Activated naive CD4-positive, alpha-beta T cell treated with anti-CD3 and anti-CD28 coated beads, Interleukin-2, amount 10 ng/mL, durations not matched to agents 7 days and 5 days (primary cell): ENCODE measurements at regions not wholly inside any gene's neighbourhood (a gene's known extent, or its start where the extent isn't known, plus 50 kb on each side); places are given as distances from the start of the nearest gene placed in this dataset.

ENCODE experiments used
- CTCF ChIA-PET: fragments of 350-600 bp; sonication (Branson Sonifier 250); formaldehyde crosslinking; loops from one replicate; lab custom pipeline; 2021; ENCODE audit warnings: antibody characterized with exemption; lab: Charles Lee
- DNase-seq: peaks from one replicate; pipeline ENCODE4 v3.0.0-alpha.2; 2020
- H3K27ac Mint-ChIP-seq: one replicate; pipeline ENCODE4 v1.8.0; 2021; ENCODE audit warnings: mild to moderate bottlenecking, moderate library complexity, mixed read lengths
- H3K27me3 Mint-ChIP-seq: one replicate; pipeline ENCODE4 v1.8.0; 2021; ENCODE audit warnings: mild to moderate bottlenecking, mixed read lengths
- H3K36me3 Mint-ChIP-seq: one replicate; pipeline ENCODE4 v1.8.0; 2021; ENCODE audit warnings: mixed read lengths
- H3K4me1 Mint-ChIP-seq: one replicate; pipeline ENCODE4 v1.8.0; 2021; ENCODE audit warnings: mixed read lengths
- H3K4me3 Mint-ChIP-seq: one replicate; pipeline ENCODE4 v1.8.0; 2021; ENCODE audit warnings: mild to moderate bottlenecking, moderate library complexity, mixed read lengths
- H3K9me3 Mint-ChIP-seq: one replicate; pipeline ENCODE4 v1.8.0; 2021; ENCODE audit warnings: mixed read lengths

DNA sequence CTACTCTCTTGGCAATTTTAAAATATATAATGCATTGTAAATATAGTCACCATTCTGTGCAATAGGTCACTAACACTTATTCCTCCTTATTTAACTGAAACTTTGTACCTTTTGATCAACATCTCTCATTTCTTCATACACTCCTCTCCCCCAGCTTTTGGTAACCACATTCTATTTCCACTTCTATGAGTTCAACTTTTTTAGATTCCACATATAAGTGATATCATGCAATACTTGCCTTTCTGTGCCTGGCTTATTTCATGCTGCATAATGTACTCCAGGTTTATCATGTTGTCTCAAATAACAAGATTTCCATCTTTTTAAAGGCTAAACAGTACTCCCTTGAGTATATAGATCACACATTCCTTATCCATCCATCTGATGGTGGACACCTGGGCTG, 188.8 kb downstream of the NXNL2 start:
- CTCF ChIA-PET: no interaction called here
- no peaks in the 10 kb centered on the region for H3K9me3 Mint-ChIP-seq
- H3K4me1 Mint-ChIP-seq: no peaks in the 10 kb centered on the region
- no peak overlapping the region for H3K27ac Mint-ChIP-seq
- DNase-seq: no peak
- H3K36me3 Mint-ChIP-seq: no peaks in the 10 kb centered on the region
- no peak overlapping the region for H3K4me3 Mint-ChIP-seq
- H3K27me3 Mint-ChIP-seq: peaks cover 11% of the 10 kb centered on the region

DNA sequence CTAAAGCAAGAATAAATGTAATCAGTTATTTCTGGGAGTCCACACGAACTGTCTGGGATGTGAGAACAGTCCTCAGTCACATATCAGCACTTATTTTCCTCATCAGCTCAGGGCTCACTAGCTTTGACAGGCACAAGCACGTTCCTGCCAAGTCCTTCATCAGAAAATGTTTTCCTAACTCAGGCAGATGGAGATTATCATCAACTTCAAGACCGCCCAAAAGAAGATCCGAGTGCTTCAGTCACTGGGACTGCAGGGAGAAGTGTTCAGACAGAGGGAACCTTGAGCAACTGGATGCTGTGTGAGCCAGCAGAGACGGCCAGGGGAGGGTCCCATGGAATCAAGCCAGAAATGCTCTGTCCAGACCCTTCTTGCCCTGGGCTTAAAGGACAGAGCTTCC, 189.4 kb downstream of the NXNL2 start:
- CTCF ChIA-PET: no interaction called here
- no peaks in the 10 kb centered on the region for H3K36me3 Mint-ChIP-seq
- H3K4me1 Mint-ChIP-seq: no peaks in the 10 kb centered on the region
- no peak overlapping the region for H3K27ac Mint-ChIP-seq
- H3K9me3 Mint-ChIP-seq: no peaks in the 10 kb centered on the region
- H3K27me3 Mint-ChIP-seq: peaks cover 11% of the 10 kb centered on the region
- H3K4me3 Mint-ChIP-seq: no peak overlapping the region
- DNase-seq: no peak

DNA sequence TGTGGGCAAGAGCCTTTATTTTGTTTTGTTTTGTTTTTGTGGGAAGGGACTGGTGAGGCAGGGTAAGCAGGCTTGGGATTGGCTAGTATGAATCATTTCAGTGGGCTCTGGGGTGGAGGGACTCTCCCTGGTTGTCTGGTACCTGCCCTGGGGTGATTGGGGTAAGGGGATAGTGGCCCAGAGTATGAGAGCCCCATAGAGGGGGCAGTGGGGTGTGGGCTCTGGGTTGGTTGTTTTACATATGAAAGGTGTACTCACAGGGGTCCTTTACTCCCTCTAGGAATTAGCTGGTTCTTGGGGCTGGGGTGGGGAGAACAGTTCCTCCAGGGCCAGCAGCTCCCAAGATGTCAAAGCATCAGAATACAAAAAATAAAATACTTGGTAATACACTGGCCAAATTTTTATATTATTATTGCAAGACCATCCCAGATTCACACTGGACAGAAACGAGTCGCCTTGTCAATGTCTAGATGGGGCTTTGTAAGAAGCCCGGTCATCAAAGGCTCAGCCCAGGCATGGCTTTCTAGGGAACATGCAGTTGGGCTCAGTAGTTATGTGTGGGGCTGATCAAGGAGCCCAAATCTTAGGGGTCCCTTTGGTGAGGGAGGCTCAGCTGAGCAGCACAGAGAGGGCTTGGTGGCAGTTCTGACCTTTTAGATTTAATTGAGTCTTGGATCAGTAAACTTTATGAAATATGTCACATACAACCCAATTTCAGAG, 190.5 kb downstream of the NXNL2 start:
- peaks cover 7% of the 10 kb centered on the region for H3K27me3 Mint-ChIP-seq
- CTCF ChIA-PET: no interaction called here
- H3K27ac Mint-ChIP-seq: no peak overlapping the region
- H3K4me3 Mint-ChIP-seq: no peak overlapping the region
- no peak for DNase-seq
- no peaks in the 10 kb centered on the region for H3K9me3 Mint-ChIP-seq
- no peaks in the 10 kb centered on the region for H3K36me3 Mint-ChIP-seq
- no peaks in the 10 kb centered on the region for H3K4me1 Mint-ChIP-seq

DNA sequence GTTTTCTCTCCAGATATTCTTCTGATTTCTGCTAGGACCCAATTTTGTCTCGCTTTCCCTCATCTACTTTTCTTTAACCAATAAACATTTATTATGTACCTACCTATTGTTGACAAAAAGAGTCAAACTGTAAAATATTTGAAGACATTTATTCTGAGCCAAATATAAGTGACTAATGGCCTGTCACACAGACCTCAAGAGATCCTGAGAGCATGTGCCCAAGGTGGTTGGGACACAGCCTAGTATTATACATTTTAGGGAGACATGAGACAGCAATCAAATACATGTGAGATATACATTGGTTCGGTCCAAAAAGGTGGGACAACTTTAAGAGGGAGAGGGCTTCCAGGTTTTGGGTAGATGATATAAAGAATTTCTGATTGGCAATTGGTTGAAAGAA, 191.8 kb downstream of the NXNL2 start:
- CTCF ChIA-PET: no interaction called here
- no peak overlapping the region for H3K27ac Mint-ChIP-seq
- H3K36me3 Mint-ChIP-seq: no peaks in the 10 kb centered on the region
- H3K9me3 Mint-ChIP-seq: no peaks in the 10 kb centered on the region
- no peak overlapping the region for H3K4me3 Mint-ChIP-seq
- no peaks in the 10 kb centered on the region for H3K4me1 Mint-ChIP-seq
- peaks cover 8% of the 10 kb centered on the region for H3K27me3 Mint-ChIP-seq
- no peak for DNase-seq

DNA sequence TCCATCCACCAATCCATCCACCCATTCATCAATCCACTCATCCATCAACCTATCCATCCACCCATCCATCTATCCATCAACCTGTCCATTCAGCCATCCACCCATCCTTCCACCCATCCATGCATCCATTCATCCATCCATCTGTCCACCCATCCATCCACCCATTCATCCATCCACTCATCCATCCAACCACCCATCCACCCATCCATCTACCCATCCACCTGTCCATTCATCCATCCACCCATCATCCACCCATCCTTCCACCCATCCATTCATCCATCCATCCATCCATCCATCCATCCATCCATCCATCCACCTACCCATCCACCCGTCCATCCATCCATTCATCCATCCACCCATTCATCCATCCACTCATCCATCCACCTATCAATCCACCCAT, 195.8 kb downstream of the NXNL2 start:
- peaks cover 9% of the 10 kb centered on the region for H3K27me3 Mint-ChIP-seq
- no peak overlapping the region for H3K27ac Mint-ChIP-seq
- DNase-seq: no peak
- H3K36me3 Mint-ChIP-seq: no peaks in the 10 kb centered on the region
- H3K4me3 Mint-ChIP-seq: no peak overlapping the region
- no peaks in the 10 kb centered on the region for H3K9me3 Mint-ChIP-seq
- CTCF ChIA-PET: no interaction called here
- H3K4me1 Mint-ChIP-seq: no peaks in the 10 kb centered on the region

DNA sequence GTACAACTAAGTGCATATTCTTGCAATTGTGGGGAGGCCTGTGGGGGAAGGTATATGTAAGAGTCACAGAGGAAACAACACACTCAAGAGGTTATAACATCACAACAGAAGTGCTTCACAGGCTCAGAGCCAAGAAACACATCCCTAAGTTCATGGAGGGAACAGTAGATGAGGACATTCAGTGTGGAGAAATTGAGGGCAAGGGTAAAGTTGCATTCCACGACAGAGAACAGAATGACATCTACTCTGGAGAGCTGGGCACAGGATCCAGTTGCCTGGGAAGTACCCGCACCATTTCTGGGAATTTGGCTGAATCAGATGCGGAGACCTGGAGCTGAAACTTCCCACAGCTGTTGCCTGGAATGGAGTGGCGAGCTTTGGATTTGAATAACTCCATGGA, 197.2 kb downstream of the NXNL2 start:
- no peak for DNase-seq
- no peaks in the 10 kb centered on the region for H3K36me3 Mint-ChIP-seq
- H3K27me3 Mint-ChIP-seq: peaks cover 19% of the 10 kb centered on the region
- no peak overlapping the region for H3K4me3 Mint-ChIP-seq
- H3K9me3 Mint-ChIP-seq: no peaks in the 10 kb centered on the region
- no peak overlapping the region for H3K27ac Mint-ChIP-seq
- no peaks in the 10 kb centered on the region for H3K4me1 Mint-ChIP-seq
- CTCF ChIA-PET: no interaction called here

DNA sequence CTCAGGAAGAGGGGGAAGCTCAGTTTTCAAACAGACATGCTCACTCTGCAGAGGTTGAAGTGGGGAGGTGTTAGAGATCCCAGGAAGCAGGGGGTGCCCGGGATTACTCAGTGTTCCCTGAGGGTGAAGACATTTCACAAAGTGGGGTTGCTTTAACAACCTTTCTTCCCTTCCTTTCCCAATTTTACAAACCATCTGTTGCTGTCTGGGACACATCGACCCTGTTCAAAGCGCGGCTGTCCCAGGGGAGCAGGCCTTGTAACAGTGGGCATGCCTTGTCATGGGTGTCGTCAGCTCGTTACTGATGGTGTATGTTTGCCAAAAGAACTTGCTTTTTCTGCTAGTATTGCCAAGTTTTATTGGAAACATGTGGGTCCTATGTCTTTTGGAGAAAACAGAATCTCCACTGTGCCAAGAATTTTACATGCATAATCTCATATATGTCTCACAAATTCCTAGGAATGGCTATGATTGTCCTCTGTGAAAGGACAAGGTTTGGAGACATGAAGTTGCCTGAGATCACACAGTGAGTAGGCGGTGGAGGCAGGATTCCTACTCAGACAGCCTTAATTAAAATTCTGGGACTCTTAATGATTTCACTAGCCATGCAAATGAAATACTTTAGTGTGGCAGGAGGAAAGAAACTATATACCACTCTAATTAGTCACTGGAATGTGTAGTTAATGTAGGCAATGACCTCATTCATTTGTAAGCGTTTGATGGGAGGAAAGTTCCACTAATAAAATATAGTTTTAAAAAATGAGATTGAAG, 198.9 kb downstream of the NXNL2 start:
- no peaks in the 10 kb centered on the region for H3K9me3 Mint-ChIP-seq
- peaks cover 20% of the 10 kb centered on the region for H3K27me3 Mint-ChIP-seq
- H3K36me3 Mint-ChIP-seq: no peaks in the 10 kb centered on the region
- no peak overlapping the region for H3K27ac Mint-ChIP-seq
- H3K4me3 Mint-ChIP-seq: no peak overlapping the region
- CTCF ChIA-PET: no interaction called here
- no peak for DNase-seq
- no peaks in the 10 kb centered on the region for H3K4me1 Mint-ChIP-seq

DNA sequence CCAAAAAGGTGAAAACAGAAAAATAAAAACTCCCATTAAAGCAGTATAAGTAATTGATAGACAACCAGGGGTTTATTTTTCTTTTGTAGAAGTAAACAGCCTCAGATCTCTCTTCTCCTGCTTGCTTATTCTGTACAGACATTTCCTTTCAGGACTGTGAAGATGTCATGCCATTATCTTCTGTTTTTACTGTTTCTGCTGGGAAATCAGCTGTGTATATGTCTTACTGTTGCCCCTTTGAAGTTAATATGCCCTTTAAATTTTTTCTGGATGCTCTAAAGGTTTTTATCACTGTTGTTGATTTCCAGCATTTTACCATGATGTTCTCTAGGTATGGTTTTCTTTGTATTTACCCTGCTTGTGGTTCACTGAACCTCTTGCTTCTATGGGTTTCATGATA, 199.5 kb downstream of the NXNL2 start:
- Mint-ChIP-seq H3K27ac (no peak overlapping the region), H3K9me3 (no peaks in the 10 kb centered on the region), H3K36me3 (no peaks in the 10 kb centered on the region), H3K27me3 (peaks cover 20% of the 10 kb centered on the region), H3K4me1 (no peaks in the 10 kb centered on the region), H3K4me3 (no peak overlapping the region)
- CTCF ChIA-PET: interaction anchor here (0.7 kb wide), 2 partner anchors 294 to 1689 kb away, joined by 3 to 6 read pairs; no protein-coding TSS in a partner anchor
- DNase-seq: no peak

DNA sequence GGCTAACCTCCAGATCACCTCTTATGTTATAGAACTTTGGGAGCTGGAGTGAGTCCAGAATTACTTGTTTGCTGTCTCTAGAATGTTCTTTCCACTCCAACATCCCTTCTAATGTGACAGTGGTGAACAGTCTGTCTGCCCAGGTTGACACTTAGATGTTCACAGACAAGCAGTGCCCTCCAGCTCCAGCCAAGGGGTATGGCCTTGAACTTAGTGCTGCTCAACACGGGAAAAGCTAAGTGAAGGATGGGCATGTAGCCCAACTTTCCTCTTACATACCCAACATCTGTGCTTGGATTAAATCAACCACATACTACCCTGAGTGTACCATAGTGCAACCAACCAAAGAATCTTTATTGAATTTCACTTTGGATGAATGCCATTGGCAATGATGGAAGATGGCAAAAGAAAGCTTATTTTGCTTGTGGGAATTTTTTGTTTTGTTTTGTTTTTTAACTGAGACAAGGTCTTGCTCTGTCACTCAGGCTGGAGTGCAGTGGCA, 201.2 kb downstream of the NXNL2 start:
- H3K4me3 Mint-ChIP-seq: no peak overlapping the region
- no peaks in the 10 kb centered on the region for H3K4me1 Mint-ChIP-seq
- H3K36me3 Mint-ChIP-seq: no peaks in the 10 kb centered on the region
- H3K27me3 Mint-ChIP-seq: peaks cover 16% of the 10 kb centered on the region
- H3K9me3 Mint-ChIP-seq: no peaks in the 10 kb centered on the region
- no peak overlapping the region for H3K27ac Mint-ChIP-seq
- DNase-seq: no peak
- CTCF ChIA-PET: interaction anchor here (1.6 kb wide), 1 partner anchor 9 kb away, joined by 3 read pairs; no protein-coding TSS in a partner anchor

DNA sequence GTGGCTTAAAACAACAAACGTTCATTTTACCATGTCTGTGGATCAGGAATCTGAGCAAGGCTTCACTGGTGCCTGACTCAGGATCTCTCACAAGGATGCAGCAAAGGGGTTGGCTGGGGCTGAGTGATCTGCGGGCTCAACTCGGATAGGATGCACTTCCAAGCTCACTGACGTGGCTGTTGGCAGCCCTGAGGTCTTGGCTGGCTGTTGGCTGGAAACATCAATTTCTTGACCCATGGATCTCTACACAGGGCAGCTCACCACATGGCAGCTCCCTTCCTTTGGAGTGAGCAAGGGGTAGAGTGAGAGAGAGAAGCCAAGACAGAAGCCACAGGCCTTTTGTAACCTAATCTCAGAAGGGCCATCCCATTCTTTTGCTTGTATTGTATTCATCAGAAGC, 202.1 kb downstream of the NXNL2 start:
- no peaks in the 10 kb centered on the region for H3K36me3 Mint-ChIP-seq
- CTCF ChIA-PET: interaction anchor here (1.6 kb wide), 1 partner anchor 8 kb away, joined by 3 read pairs; no protein-coding TSS in a partner anchor
- peaks cover 16% of the 10 kb centered on the region for H3K27me3 Mint-ChIP-seq

DNA sequence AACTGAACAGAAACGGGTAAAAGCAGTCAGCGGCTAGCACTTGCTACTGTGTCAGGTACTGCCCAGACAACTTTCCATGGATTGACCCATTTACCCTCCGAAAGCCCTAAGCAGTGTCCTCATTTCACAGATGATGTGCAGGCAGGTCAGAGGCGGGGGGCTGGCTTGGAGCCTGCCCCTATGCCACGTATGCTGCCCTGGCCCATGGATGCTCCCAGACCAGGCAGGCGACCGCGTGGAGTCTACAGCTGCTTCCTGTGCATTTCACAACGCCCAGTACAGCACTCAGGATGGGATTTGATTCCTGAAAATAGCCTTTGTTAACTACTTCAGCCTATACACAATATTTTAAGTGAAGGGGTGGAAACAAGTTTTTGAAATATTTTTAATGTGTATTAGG, 202.9 kb downstream of the NXNL2 start:
- DNase-seq: no peak
- CTCF ChIA-PET: no interaction called here
- Mint-ChIP-seq H3K4me1 (no peaks in the 10 kb centered on the region), H3K4me3 (no peak overlapping the region), H3K27me3 (peaks cover 16% of the 10 kb centered on the region), H3K36me3 (no peaks in the 10 kb centered on the region), H3K9me3 (no peaks in the 10 kb centered on the region), H3K27ac (no peak overlapping the region)

More for the DNA sequence above, 202.1 kb downstream of the NXNL2 start:
- H3K4me3 Mint-ChIP-seq: no peak overlapping the region
- no peaks in the 10 kb centered on the region for H3K4me1 Mint-ChIP-seq
- H3K27ac Mint-ChIP-seq: no peak overlapping the region
- no peaks in the 10 kb centered on the region for H3K9me3 Mint-ChIP-seq
- DNase-seq: no peak

DNA sequence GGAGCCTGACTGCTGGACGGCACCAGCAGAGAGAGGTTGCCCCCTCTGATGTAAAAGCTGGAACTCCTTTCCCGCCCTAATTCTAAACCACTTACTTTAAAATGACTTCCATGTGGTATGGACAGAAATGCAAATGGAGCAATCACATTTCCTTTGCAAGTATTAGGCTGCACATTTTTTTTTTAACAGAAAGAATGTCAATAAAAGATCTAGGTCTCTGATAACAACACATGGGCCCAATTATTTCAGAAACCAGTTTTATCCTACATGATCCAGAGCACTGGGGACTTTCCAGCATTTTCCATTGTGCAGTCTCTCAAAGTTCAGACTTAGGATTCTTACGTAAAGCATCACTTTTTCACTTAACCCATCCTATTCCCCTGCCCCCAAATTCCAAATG, 203.7 kb downstream of the NXNL2 start:
- CTCF ChIA-PET: no interaction called here
- Mint-ChIP-seq H3K4me3 (no peak overlapping the region), H3K27ac (no peak overlapping the region), H3K9me3 (no peaks in the 10 kb centered on the region), H3K36me3 (no peaks in the 10 kb centered on the region), H3K27me3 (peaks cover 16% of the 10 kb centered on the region), H3K4me1 (no peaks in the 10 kb centered on the region)
- DNase-seq: no peak

DNA sequence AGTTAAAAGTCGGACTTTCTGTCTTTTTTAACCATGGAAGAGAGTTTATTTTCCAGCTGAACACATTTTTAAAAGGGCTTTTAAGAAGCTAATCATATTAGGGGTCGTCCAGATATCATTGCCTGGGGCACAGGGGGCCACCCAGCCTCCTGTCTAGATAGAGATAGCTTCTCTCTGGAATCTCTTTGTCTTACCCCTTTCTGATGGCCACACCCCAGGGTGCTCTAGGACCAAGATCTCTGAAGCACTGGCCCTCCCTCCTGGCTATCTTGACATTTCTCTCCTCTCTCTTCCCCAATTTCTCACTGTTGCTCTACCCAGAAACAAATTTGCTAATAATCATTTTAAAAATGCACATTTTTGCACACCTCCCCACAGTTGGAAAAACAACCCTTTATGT, 204.4 kb downstream of the NXNL2 start:
- H3K9me3 Mint-ChIP-seq: no peaks in the 10 kb centered on the region
- no peak overlapping the region for H3K4me3 Mint-ChIP-seq
- H3K27me3 Mint-ChIP-seq: peaks cover 16% of the 10 kb centered on the region
- DNase-seq: no peak
- H3K27ac Mint-ChIP-seq: no peak overlapping the region
- CTCF ChIA-PET: no interaction called here
- H3K36me3 Mint-ChIP-seq: no peaks in the 10 kb centered on the region
- H3K4me1 Mint-ChIP-seq: no peaks in the 10 kb centered on the region

DNA sequence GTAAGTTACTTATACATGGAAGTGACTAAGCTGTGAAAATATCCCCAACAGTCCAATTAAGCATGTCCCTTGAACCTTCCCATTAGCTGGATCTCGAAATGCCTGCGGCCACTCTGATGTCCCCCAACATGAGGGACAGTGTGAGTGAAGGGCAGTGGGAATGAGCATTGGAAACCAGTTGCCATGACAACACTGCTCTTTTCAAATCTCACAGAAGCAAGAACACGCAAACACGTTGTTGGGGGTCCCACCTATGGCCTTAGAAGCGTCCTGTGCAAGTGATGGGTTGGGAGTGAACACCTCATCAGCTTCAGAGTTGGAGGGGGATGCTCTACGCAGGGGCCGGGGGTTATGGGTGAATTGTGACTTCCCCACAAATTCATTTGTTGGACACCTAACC, 205.9 kb downstream of the NXNL2 start:
- CTCF ChIA-PET: interaction anchor here (1.0 kb wide), 2 partner anchors 162 to 790 kb away, joined by 3 to 4 read pairs; no protein-coding TSS in a partner anchor
- H3K36me3 Mint-ChIP-seq: no peaks in the 10 kb centered on the region
- no peak overlapping the region for H3K4me3 Mint-ChIP-seq
- no peaks in the 10 kb centered on the region for H3K9me3 Mint-ChIP-seq
- DNase-seq: no peak
- peaks cover 12% of the 10 kb centered on the region for H3K27me3 Mint-ChIP-seq
- H3K4me1 Mint-ChIP-seq: no peaks in the 10 kb centered on the region
- no peak overlapping the region for H3K27ac Mint-ChIP-seq

DNA sequence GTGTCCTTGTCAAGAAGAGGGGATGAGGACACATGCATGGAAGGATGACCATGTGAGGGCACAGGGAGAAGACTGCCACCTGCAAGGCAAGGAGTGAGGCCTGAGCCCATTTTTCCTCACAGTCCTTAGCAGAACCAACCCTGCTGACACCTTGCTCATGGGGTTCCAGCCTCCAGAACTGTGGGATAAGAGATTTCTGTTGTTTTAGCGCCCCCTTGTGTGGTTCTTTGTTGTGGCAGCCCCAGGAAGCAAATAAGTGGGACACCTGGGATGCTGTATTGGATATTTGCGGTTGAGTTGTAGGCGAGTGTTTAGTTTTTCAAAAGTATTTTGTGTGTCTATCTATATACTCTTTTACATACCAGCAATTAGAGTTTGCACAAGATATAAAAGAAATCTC, 206.4 kb downstream of the NXNL2 start:
- Mint-ChIP-seq H3K27ac (no peak overlapping the region), H3K36me3 (no peaks in the 10 kb centered on the region), H3K9me3 (no peaks in the 10 kb centered on the region), H3K4me1 (no peaks in the 10 kb centered on the region), H3K4me3 (no peak overlapping the region), H3K27me3 (peaks cover 8% of the 10 kb centered on the region)
- DNase-seq: peak; percentile 34
- CTCF ChIA-PET: interaction anchor here (1.0 kb wide), 1 partner anchor 162 kb away, joined by 3 read pairs; no protein-coding TSS in a partner anchor
